ENCODE measurements at regions not wholly inside any gene's neighbourhood (a gene's known extent, or its start where the extent isn't known, plus 50 kb on each side); places are given as distances from the start of the nearest gene placed in this dataset.

DNA sequence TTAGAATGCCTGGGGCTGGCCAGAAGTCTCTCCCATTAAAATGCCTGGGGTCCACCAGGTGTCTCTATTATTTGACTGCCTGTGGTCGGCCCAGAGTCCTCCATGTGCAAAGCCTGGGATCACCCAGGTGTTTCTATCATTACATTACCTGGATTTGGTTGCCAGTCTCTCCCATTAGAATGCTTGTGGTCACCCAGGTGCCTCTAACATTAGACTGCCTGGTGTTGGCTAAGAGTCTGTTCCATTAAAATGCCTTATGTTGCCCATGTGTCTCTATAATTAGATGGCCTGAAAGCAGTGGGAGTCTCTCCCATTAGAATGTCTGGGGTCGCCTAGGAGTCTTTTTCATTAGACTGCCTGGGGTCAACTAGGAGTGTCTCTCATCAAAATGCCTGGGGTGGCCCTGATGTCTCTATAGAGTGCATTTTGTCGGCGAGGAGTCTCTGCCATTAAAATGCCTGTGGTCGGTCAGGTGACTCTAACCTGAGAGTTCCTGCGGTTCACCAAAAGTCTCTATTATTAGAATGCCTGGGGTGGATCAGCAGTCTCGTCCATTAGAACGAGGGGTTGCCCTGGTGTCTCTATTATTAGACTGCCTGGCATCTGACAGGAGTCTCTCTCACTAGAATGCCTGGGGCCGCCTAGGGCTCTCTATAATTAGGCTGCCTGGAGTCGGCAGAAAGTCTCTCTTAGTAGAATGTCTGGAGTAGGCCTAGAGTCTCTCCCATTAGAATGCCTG, 1540.5 kb downstream of the UQCRFS1 start:
- DNase-seq = peak in 4 of 5 donors; percentile 52 to 72 (median 58)
- 34 to 56% (median 40%) methylated on average over 10 of the region's 10 CpGs for WGBS, 4 donors
- peak; percentile 81 to 92 (median 90) for ATAC-seq
- no peaks in the 10 kb centered on the region for H3K36me3 ChIP-seq
- TF ChIP-seq, protein P1, sequence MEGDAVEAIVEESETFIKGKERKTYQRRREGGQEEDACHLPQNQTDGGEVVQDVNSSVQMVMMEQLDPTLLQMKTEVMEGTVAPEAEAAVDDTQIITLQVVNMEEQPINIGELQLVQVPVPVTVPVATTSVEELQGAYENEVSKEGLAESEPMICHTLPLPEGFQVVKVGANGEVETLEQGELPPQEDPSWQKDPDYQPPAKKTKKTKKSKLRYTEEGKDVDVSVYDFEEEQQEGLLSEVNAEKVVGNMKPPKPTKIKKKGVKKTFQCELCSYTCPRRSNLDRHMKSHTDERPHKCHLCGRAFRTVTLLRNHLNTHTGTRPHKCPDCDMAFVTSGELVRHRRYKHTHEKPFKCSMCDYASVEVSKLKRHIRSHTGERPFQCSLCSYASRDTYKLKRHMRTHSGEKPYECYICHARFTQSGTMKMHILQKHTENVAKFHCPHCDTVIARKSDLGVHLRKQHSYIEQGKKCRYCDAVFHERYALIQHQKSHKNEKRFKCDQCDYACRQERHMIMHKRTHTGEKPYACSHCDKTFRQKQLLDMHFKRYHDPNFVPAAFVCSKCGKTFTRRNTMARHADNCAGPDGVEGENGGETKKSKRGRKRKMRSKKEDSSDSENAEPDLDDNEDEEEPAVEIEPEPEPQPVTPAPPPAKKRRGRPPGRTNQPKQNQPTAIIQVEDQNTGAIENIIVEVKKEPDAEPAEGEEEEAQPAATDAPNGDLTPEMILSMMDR (IDR thresholded peaks at IDR 0.05) = no peak
- no peak for TF ChIP-seq POLR2A (IDR thresholded peaks at IDR 0.05)
- intact Hi-C loops (cut with DNase I) = loop anchor here in 2 of 10 donors (10.0 kb wide), 2 partner anchors 72 to 122 kb away; no protein-coding TSS in a partner anchor
- H3K4me1 ChIP-seq = peaks cover 0 to 43% (median 11%) of the 10 kb centered on the region in 12 donors
- no peaks in the 10 kb centered on the region for H3K27me3 ChIP-seq
- peaks cover 0 to 28% (median 0%) of the 10 kb centered on the region in 12 donors for H3K9me3 ChIP-seq
- H3K4me3 ChIP-seq = no peak overlapping the region
- peak overlapping the region in 5 of 12 donors; percentile 55 to 74 (median 60) for H3K27ac ChIP-seq

GRCh38 chr19:27671876-27672275, 1541.1 kb downstream of the UQCRFS1 start:
- Histone ChIP-seq H3K9me3 (peaks cover 0 to 23% (median 0%) of the 10 kb centered on the region in 12 donors), H3K4me3 (no peak overlapping the region), H3K27me3 (no peaks in the 10 kb centered on the region), H3K4me1 (peaks cover 0 to 39% (median 9%) of the 10 kb centered on the region in 12 donors), H3K36me3 (no peaks in the 10 kb centered on the region), H3K27ac (no peak overlapping the region)
- intact Hi-C loops (cut with DNase I) = loop anchor here in 2 of 10 donors (10.0 kb wide), 2 partner anchors 73 to 123 kb away; no protein-coding TSS in a partner anchor
- ATAC-seq (no peak), DNase-seq (peak in 1 of 5 donors; percentile 5)
- TF ChIP-seq, protein P1 (IDR thresholded peaks at IDR 0.05) = no peak
- no peak for TF ChIP-seq POLR2A (IDR thresholded peaks at IDR 0.05)
- 14 to 36% (median 26%) methylated on average over 1 to 2 of the region's 2 CpGs for WGBS, 4 donors

- Histone ChIP-seq H3K27me3 (no peaks in the 10 kb centered on the region), H3K4me1 (peaks cover 0 to 10% (median 0%) of the 10 kb centered on the region in 12 donors), H3K36me3 (no peaks in the 10 kb centered on the region), H3K4me3 (no peak overlapping the region), H3K27ac (no peak overlapping the region), H3K9me3 (peaks cover 0 to 71% (median 23%) of the 10 kb centered on the region in 12 donors)
- DNase-seq (peak in 1 of 5 donors; percentile 32), ATAC-seq (peak; percentile 54 to 96 (median 80))
- no peak for TF ChIP-seq POLR2A (IDR thresholded peaks at IDR 0.05)
- TF ChIP-seq, protein P1 (IDR thresholded peaks at IDR 0.05) = no peak
- intact Hi-C loops (cut with DNase I) = loop anchor here in 2 of 10 donors (5.0 kb wide), 2 partner anchors 87 to 132 kb away; no protein-coding TSS in a partner anchor
- WGBS, 4 donors = 10 to 21% (median 13%) methylated on average over 1 of the region's 1 CpG
These were observed 1552.5 kb downstream of the UQCRFS1 start for GRCh38 chr19:27660428-27660827.

- Histone ChIP-seq H3K9me3 (peaks cover 0 to 72% (median 23%) of the 10 kb centered on the region in 12 donors), H3K36me3 (no peaks in the 10 kb centered on the region), H3K27ac (no peak overlapping the region), H3K4me1 (peaks cover 0 to 15% (median 0%) of the 10 kb centered on the region in 12 donors), H3K27me3 (no peaks in the 10 kb centered on the region), H3K4me3 (no peak overlapping the region)
- 79 to 83% (median 81%) methylated on average over 10 of the region's 10 CpGs for WGBS, 4 donors
- TF ChIP-seq, protein P1 (IDR thresholded peaks at IDR 0.05) = no peak
- no peak for TF ChIP-seq POLR2A (IDR thresholded peaks at IDR 0.05)
- intact Hi-C loops (cut with DNase I) = no loop called here
- ATAC-seq = no peak
- DNase-seq = no peak
These were observed 1555.5 kb downstream of the UQCRFS1 start for GRCh38 chr19:27657271-27658051.

All from heart left ventricle (tissue), 16 donors.